IMR-90 (cell line): ENCODE measurements at regions not wholly inside any gene's neighbourhood (a gene's known extent, or its start where the extent isn't known, plus 50 kb on each side); places are given as distances from the start of the nearest gene placed in this dataset.

ENCODE experiments used
- ATAC-seq: fragments of 200-7000 bp; cut with Tn5 transposase; 2 replicates; pipeline ENCODE4 v1.9.1; 2020; ENCODE audit warnings: low read depth, mild to moderate bottlenecking, moderate library complexity
- BruUV-seq: library from RNA; stranded (reverse); fragments of 400-500 nt; replicated peaks from 2 replicates; lab custom pipeline; 2021; lab: Mats Ljungman, UMichigan
- CTCF ChIA-PET: fragments of 300-600 bp; formaldehyde crosslinking; extraction: SDS; loops from one replicate; lab custom pipeline; 2021; ENCODE audit warnings: antibody characterized with exemption; lab: Yijun Ruan, JAX
- POLR2A ChIA-PET: fragments of 300-600 bp; sonication (Branson Sonifier 250); formaldehyde crosslinking; loops from one replicate; lab custom pipeline; 2022; ENCODE audit warnings: antibody characterized with exemption; ENCODE audit not compliant: unreplicated experiment; lab: Charles Lee
- DNase-seq: peaks from one replicate; pipeline ENCODE4 v3.0.0; 2013
- H2AFZ ChIP-seq: replicated peaks from 2 replicates; pipeline ENCODE3; 2013; ENCODE audit warnings: low read length, mild to moderate bottlenecking; ENCODE audit not compliant: poor library complexity
- H2AK5ac ChIP-seq: 2 replicates; pipeline ENCODE4 v1.6.1; 2013; ENCODE audit warnings: low read depth, low read length, inconsistent platforms
- H2AK9ac ChIP-seq: replicated peaks from 2 replicates; pipeline ENCODE3; 2013; ENCODE audit warnings: mild to moderate bottlenecking, low read depth, low read length, moderate library complexity; ENCODE audit not compliant: poor library complexity
- H2BK120ac ChIP-seq: 2 replicates; pipeline ENCODE4 v1.6.1; 2013; ENCODE audit warnings: low read depth, low read length, inconsistent platforms
- H2BK15ac ChIP-seq: 3 replicates; pipeline ENCODE4 v1.6.1; 2013; ENCODE audit warnings: low read depth, low read length, inconsistent platforms
- H2BK20ac ChIP-seq: 2 replicates; pipeline ENCODE4 v1.6.1; 2013; ENCODE audit warnings: low read depth, mild to moderate bottlenecking, inconsistent platforms, low read length, moderate library complexity
- H2BK5ac ChIP-seq: 2 replicates; pipeline ENCODE4 v1.6.1; 2013; ENCODE audit warnings: mild to moderate bottlenecking, low read depth, low read length, inconsistent platforms; ENCODE audit not compliant: poor library complexity, severe bottlenecking
- H3K14ac ChIP-seq: replicated peaks from 2 replicates; pipeline ENCODE4 v1.6.1; 2013; ENCODE audit warnings: low read depth, low read length, inconsistent platforms
- H3K18ac ChIP-seq: 2 replicates; pipeline ENCODE4 v1.6.1; 2013; ENCODE audit warnings: low read depth, low read length, control low read depth
- H3K23ac ChIP-seq: 2 replicates; pipeline ENCODE4 v1.6.1; 2013; ENCODE audit warnings: low read depth, low read length, inconsistent platforms
- H3K27ac ChIP-seq: 2 replicates; pipeline ENCODE4 v1.5.1; 2013; ENCODE audit warnings: mild to moderate bottlenecking, control low read depth, low read length; ENCODE audit not compliant: insufficient read depth
- H3K27me3 ChIP-seq: 2 replicates; pipeline ENCODE4 v1.6.1; 2013; ENCODE audit warnings: low read length; ENCODE audit not compliant: control insufficient read depth, insufficient read depth
- H3K36me3 ChIP-seq: 2 replicates; pipeline ENCODE4 v1.6.1; 2013; ENCODE audit warnings: low read length, mixed read lengths; ENCODE audit not compliant: control insufficient read depth, insufficient read depth
- H3K4ac ChIP-seq: 2 replicates; pipeline ENCODE4 v1.6.1; 2013; ENCODE audit warnings: low read depth, low read length, inconsistent platforms
- H3K4me1 ChIP-seq: 2 replicates; pipeline ENCODE4 v1.6.1; 2013; ENCODE audit warnings: low read length, mixed read lengths; ENCODE audit not compliant: control insufficient read depth, insufficient read depth
- H3K4me2 ChIP-seq: 2 replicates; pipeline ENCODE4 v1.6.1; 2013; ENCODE audit warnings: low read depth, mild to moderate bottlenecking, control low read depth, low read length, moderate library complexity
- H3K4me3 ChIP-seq: 2 replicates; pipeline ENCODE4 v1.5.1; 2013; ENCODE audit warnings: low read depth, mild to moderate bottlenecking, control low read depth, low read length, moderate library complexity; ENCODE audit not compliant: insufficient read depth
- H3K56ac ChIP-seq: 2 replicates; pipeline ENCODE4 v1.6.1; 2013; ENCODE audit warnings: low read length, inconsistent platforms; ENCODE audit not compliant: insufficient read depth; ENCODE audit errors: extremely low read depth
- H3K79me1 ChIP-seq, 2 experiments: 2 replicates each; pipeline ENCODE4 v1.6.1; 2013; ENCODE audit warnings: low read length in 2 of 2, inconsistent platforms in 1 of 2, low read depth in 1 of 2
- H3K9ac ChIP-seq: 2 replicates; pipeline ENCODE4 v1.6.1; 2013; ENCODE audit warnings: low read depth, low read length, control low read depth
- H3K9me1 ChIP-seq: 2 replicates; pipeline ENCODE4 v1.6.1; 2013; ENCODE audit warnings: low read length, inconsistent platforms; ENCODE audit not compliant: insufficient read depth
- H3K9me3 ChIP-seq: 2 replicates; pipeline ENCODE4 v1.6.1; 2013; ENCODE audit warnings: low read length; ENCODE audit not compliant: control insufficient read depth, insufficient read depth
- H4K20me1 ChIP-seq: 2 replicates; pipeline ENCODE4 v1.6.1; 2013; ENCODE audit warnings: low read length, inconsistent platforms; ENCODE audit not compliant: insufficient read depth
- H4K5ac ChIP-seq: 2 replicates; pipeline ENCODE4 v1.6.1; 2013; ENCODE audit warnings: mild to moderate bottlenecking, low read depth, low read length, control low read depth
- H4K8ac ChIP-seq, 2 experiments: 2 replicates each; pipeline ENCODE4 v1.6.1; 2013; ENCODE audit warnings: low read depth in 2 of 2, low read length in 2 of 2, control low read depth in 1 of 2, inconsistent platforms in 1 of 2
- H4K91ac ChIP-seq: 2 replicates; pipeline ENCODE4 v1.6.1; 2013; ENCODE audit warnings: low read depth, low read length, inconsistent platforms; ENCODE audit not compliant: insufficient read depth
- BHLHE40 ChIP-seq: fragments of 150-350 bp; IDR thresholded peaks from 2 replicates; pipeline ENCODE4 v1.6.1; 2016; ENCODE audit warnings: mild to moderate bottlenecking, low read depth, low read length
- CEBPB ChIP-seq: IDR thresholded peaks from 2 replicates; pipeline ENCODE4 v1.6.1; 2012; ENCODE audit warnings: low read depth, low read length, improper control_type of control experiment
- CHD1 ChIP-seq: IDR thresholded peaks from 2 replicates; pipeline ENCODE4 v1.6.1; 2012; ENCODE audit warnings: low read depth, low read length, improper control_type of control experiment
- CTCF ChIP-seq: conservative IDR thresholded peaks from 2 replicates; pipeline ENCODE4 v1.5.1; 2012; ENCODE audit warnings: mild to moderate bottlenecking, low read depth, low read length, improper control_type of control experiment
- FOS ChIP-seq: fragments of 150-350 bp; IDR thresholded peaks from 2 replicates; pipeline ENCODE4 v1.6.1; 2016; ENCODE audit warnings: low read depth, low read length
- MAFK ChIP-seq: IDR thresholded peaks from 2 replicates; pipeline ENCODE4 v1.6.1; 2012; ENCODE audit warnings: low read depth, low read length, improper control_type of control experiment
- MAZ ChIP-seq: IDR thresholded peaks from 2 replicates; pipeline ENCODE4 v1.6.1; 2012; ENCODE audit warnings: low read depth, mild to moderate bottlenecking, low read length, improper control_type of control experiment, moderate library complexity, borderline replicate concordance
- MXI1 ChIP-seq: IDR thresholded peaks from 2 replicates; pipeline ENCODE4 v1.6.1; 2012; ENCODE audit warnings: low read depth, mild to moderate bottlenecking, low read length, moderate library complexity, borderline replicate concordance
- NFE2L2 ChIP-seq: fragments of 150-350 bp; IDR thresholded peaks from 2 replicates; pipeline ENCODE4 v1.6.1; 2016; ENCODE audit warnings: low read depth, mild to moderate bottlenecking, low read length
- POLR2A ChIP-seq: IDR thresholded peaks from 2 replicates; pipeline ENCODE4 v1.6.1; 2012; ENCODE audit warnings: mild to moderate bottlenecking, low read depth, low read length
- RAD21 ChIP-seq: IDR thresholded peaks from 2 replicates; pipeline ENCODE4 v1.6.1; 2012; ENCODE audit warnings: low read length, improper control_type of control experiment
- RCOR1 ChIP-seq: IDR thresholded peaks from 2 replicates; pipeline ENCODE4 v1.6.1; 2012; ENCODE audit warnings: mild to moderate bottlenecking, low read length, improper control_type of control experiment; ENCODE audit not compliant: insufficient replicate concordance
- RFX5 ChIP-seq: IDR thresholded peaks from 2 replicates; pipeline ENCODE4 v1.8.0; 2012; ENCODE audit warnings: low read depth, mild to moderate bottlenecking, low read length, moderate library complexity
- SMC3 ChIP-seq: fragments of 150-350 bp; IDR thresholded peaks from 2 replicates; pipeline ENCODE4 v1.6.1; 2016; ENCODE audit warnings: low read depth, mild to moderate bottlenecking, antibody characterized with exemption, low read length, moderate library complexity
- WGBS, 2 experiments: methylation state at CpG; one replicate each; pipeline versions ENCODE4 v1.1.5 to v1.1.7; 2013; ENCODE audit warnings: missing lambda C conversion rate in 2 of 2; ENCODE audit not compliant: insufficient read length in 1 of 2; ENCODE audit errors: extremely low coverage in 2 of 2; 5-methylcytosine and 5-hydroxymethylcytosine counted together
- dilution Hi-C: fragments of 300-500 bp; cut with HindIII; formaldehyde crosslinking; loops from one replicate; pipeline ENCODE4 v1.14.3; 2018; ENCODE audit warnings: low sequenced_read_pairs; ENCODE audit not compliant: unreplicated experiment
- in situ Hi-C: fragments of 300-500 bp; cut with MboI; formaldehyde crosslinking; loops from 3 replicates; pipeline ENCODE4 v1.14.3; 2019; ENCODE audit warnings: low sequenced_read_pairs, inconsistent platforms, mixed read lengths
- intact Hi-C: fragments of 100-400 bp; cut with micrococcal nuclease; formaldehyde crosslinking; loops from 2 replicates; pipeline ENCODE4 v1.10.0; 2022
- TF ChIP-seq, protein P1 (sequence below): fragments of 150-350 bp; IDR thresholded peaks from 2 replicates; pipeline ENCODE4 v1.6.1; 2016; ENCODE audit warnings: low read depth, mild to moderate bottlenecking, low read length, moderate library complexity, borderline replicate concordance

- CTCF ChIA-PET: no interaction called here
- no peak overlapping the region for H3K18ac ChIP-seq
- no peak for ATAC-seq
- in situ Hi-C loops (no loop called here), intact Hi-C loops (no loop called here), dilution Hi-C loops (no loop called here)
- peaks cover 2% of the 10 kb centered on the region; the same call in 1 of the 2 replicates for H3K4me1 ChIP-seq
- H3K56ac ChIP-seq: no peak overlapping the region
- no peak overlapping the region for H4K91ac ChIP-seq
- no peak overlapping the region for H2BK5ac ChIP-seq
- no peaks in the 10 kb centered on the region for H3K79me1 ChIP-seq
- H3K4ac ChIP-seq: no peak overlapping the region
- H4K20me1 ChIP-seq: no peaks in the 10 kb centered on the region
- H2BK15ac ChIP-seq: no peak overlapping the region; the same call in 2 of the 3 replicates
- H3K4me3 ChIP-seq: no peak overlapping the region
- 60% methylated on average over 5 of the region's 5 CpGs; no CpG with 5 or more reads in 1 of the 2 experiments for WGBS, 2 experiments
- no peak overlapping the region for H3K9ac ChIP-seq
- no peak overlapping the region for H3K27ac ChIP-seq
- TF ChIP-seq, protein P1, sequence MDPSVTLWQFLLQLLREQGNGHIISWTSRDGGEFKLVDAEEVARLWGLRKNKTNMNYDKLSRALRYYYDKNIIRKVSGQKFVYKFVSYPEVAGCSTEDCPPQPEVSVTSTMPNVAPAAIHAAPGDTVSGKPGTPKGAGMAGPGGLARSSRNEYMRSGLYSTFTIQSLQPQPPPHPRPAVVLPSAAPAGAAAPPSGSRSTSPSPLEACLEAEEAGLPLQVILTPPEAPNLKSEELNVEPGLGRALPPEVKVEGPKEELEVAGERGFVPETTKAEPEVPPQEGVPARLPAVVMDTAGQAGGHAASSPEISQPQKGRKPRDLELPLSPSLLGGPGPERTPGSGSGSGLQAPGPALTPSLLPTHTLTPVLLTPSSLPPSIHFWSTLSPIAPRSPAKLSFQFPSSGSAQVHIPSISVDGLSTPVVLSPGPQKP: no peak
- TF ChIP-seq RCOR1 (no peak), MXI1 (no peak), RAD21 (no peak), SMC3 (no peak), MAZ (no peak), NFE2L2 (no peak), CHD1 (no peak), BHLHE40 (no peak), CTCF (no peak), RFX5 (no peak), MAFK (no peak), CEBPB (no peak), FOS (no peak), POLR2A (no peak)
- DNase-seq: no peak
- H2BK20ac ChIP-seq: no peak overlapping the region
- no TSS peak for BruUV-seq
- H2AK9ac ChIP-seq: no peak overlapping the region
- no peaks in the 10 kb centered on the region for H3K9me3 ChIP-seq
- H2AFZ ChIP-seq: no peak overlapping the region
- H3K27me3 ChIP-seq: no peaks in the 10 kb centered on the region
- no peak overlapping the region for H3K23ac ChIP-seq
- POLR2A ChIA-PET: no interaction called here
- H2AK5ac ChIP-seq: no peak overlapping the region
- H3K4me2 ChIP-seq: no peak overlapping the region
- H3K9me1 ChIP-seq: peaks cover 5% of the 10 kb centered on the region
- H2BK120ac ChIP-seq: no peak overlapping the region
- H4K5ac ChIP-seq: no peak overlapping the region
- no peaks in the 10 kb centered on the region for H3K36me3 ChIP-seq
- no peak overlapping the region for H4K8ac ChIP-seq
- 0 out of 2 replicates have a peak overlapping the region, but pooled peaks have one; percentile 22 for H3K14ac ChIP-seq
Measured at GRCh38 chr3:102194001-102194400, 240.8 kb upstream of the ZPLD1 start.
